IMR-90 (cell line): ENCODE measurements at regions not wholly inside any gene's neighbourhood (a gene's known extent, or its start where the extent isn't known, plus 50 kb on each side); places are given as distances from the start of the nearest gene placed in this dataset.

Experiments used
- ATAC-seq: fragments of 200-7000 bp; cut with Tn5 transposase; 2 replicates; pipeline ENCODE4 v1.9.1; 2020; ENCODE audit warnings: low read depth, mild to moderate bottlenecking, moderate library complexity
- BruUV-seq: library from RNA; stranded (reverse); fragments of 400-500 nt; replicated peaks from 2 replicates; lab custom pipeline; 2021; lab: Mats Ljungman, UMichigan
- CTCF ChIA-PET: fragments of 300-600 bp; formaldehyde crosslinking; extraction: SDS; loops from one replicate; lab custom pipeline; 2021; ENCODE audit warnings: antibody characterized with exemption; lab: Yijun Ruan, JAX
- POLR2A ChIA-PET: fragments of 300-600 bp; sonication (Branson Sonifier 250); formaldehyde crosslinking; loops from one replicate; lab custom pipeline; 2022; ENCODE audit warnings: antibody characterized with exemption; ENCODE audit not compliant: unreplicated experiment; lab: Charles Lee
- DNase-seq: peaks from one replicate; pipeline ENCODE4 v3.0.0; 2013
- H2AFZ ChIP-seq: replicated peaks from 2 replicates; pipeline ENCODE3; 2013; ENCODE audit warnings: low read length, mild to moderate bottlenecking; ENCODE audit not compliant: poor library complexity
- H2AK5ac ChIP-seq: 2 replicates; pipeline ENCODE4 v1.6.1; 2013; ENCODE audit warnings: low read depth, low read length, inconsistent platforms
- H2AK9ac ChIP-seq: replicated peaks from 2 replicates; pipeline ENCODE3; 2013; ENCODE audit warnings: mild to moderate bottlenecking, low read depth, low read length, moderate library complexity; ENCODE audit not compliant: poor library complexity
- H2BK120ac ChIP-seq: 2 replicates; pipeline ENCODE4 v1.6.1; 2013; ENCODE audit warnings: low read depth, low read length, inconsistent platforms
- H2BK15ac ChIP-seq: 3 replicates; pipeline ENCODE4 v1.6.1; 2013; ENCODE audit warnings: low read depth, low read length, inconsistent platforms
- H2BK20ac ChIP-seq: 2 replicates; pipeline ENCODE4 v1.6.1; 2013; ENCODE audit warnings: low read depth, mild to moderate bottlenecking, inconsistent platforms, low read length, moderate library complexity
- H2BK5ac ChIP-seq: 2 replicates; pipeline ENCODE4 v1.6.1; 2013; ENCODE audit warnings: mild to moderate bottlenecking, low read depth, low read length, inconsistent platforms; ENCODE audit not compliant: poor library complexity, severe bottlenecking
- H3K14ac ChIP-seq: replicated peaks from 2 replicates; pipeline ENCODE4 v1.6.1; 2013; ENCODE audit warnings: low read depth, low read length, inconsistent platforms
- H3K18ac ChIP-seq: 2 replicates; pipeline ENCODE4 v1.6.1; 2013; ENCODE audit warnings: low read depth, low read length, control low read depth
- H3K23ac ChIP-seq: 2 replicates; pipeline ENCODE4 v1.6.1; 2013; ENCODE audit warnings: low read depth, low read length, inconsistent platforms
- H3K27ac ChIP-seq: 2 replicates; pipeline ENCODE4 v1.5.1; 2013; ENCODE audit warnings: mild to moderate bottlenecking, control low read depth, low read length; ENCODE audit not compliant: insufficient read depth
- H3K27me3 ChIP-seq: 2 replicates; pipeline ENCODE4 v1.6.1; 2013; ENCODE audit warnings: low read length; ENCODE audit not compliant: control insufficient read depth, insufficient read depth
- H3K36me3 ChIP-seq: 2 replicates; pipeline ENCODE4 v1.6.1; 2013; ENCODE audit warnings: low read length, mixed read lengths; ENCODE audit not compliant: control insufficient read depth, insufficient read depth
- H3K4ac ChIP-seq: 2 replicates; pipeline ENCODE4 v1.6.1; 2013; ENCODE audit warnings: low read depth, low read length, inconsistent platforms
- H3K4me1 ChIP-seq: 2 replicates; pipeline ENCODE4 v1.6.1; 2013; ENCODE audit warnings: low read length, mixed read lengths; ENCODE audit not compliant: control insufficient read depth, insufficient read depth
- H3K4me2 ChIP-seq: 2 replicates; pipeline ENCODE4 v1.6.1; 2013; ENCODE audit warnings: low read depth, mild to moderate bottlenecking, control low read depth, low read length, moderate library complexity
- H3K4me3 ChIP-seq: 2 replicates; pipeline ENCODE4 v1.5.1; 2013; ENCODE audit warnings: low read depth, mild to moderate bottlenecking, control low read depth, low read length, moderate library complexity; ENCODE audit not compliant: insufficient read depth
- H3K56ac ChIP-seq: 2 replicates; pipeline ENCODE4 v1.6.1; 2013; ENCODE audit warnings: low read length, inconsistent platforms; ENCODE audit not compliant: insufficient read depth; ENCODE audit errors: extremely low read depth
- H3K79me1 ChIP-seq, 2 experiments: 2 replicates each; pipeline ENCODE4 v1.6.1; 2013; ENCODE audit warnings: low read length in 2 of 2, inconsistent platforms in 1 of 2, low read depth in 1 of 2
- H3K9ac ChIP-seq: 2 replicates; pipeline ENCODE4 v1.6.1; 2013; ENCODE audit warnings: low read depth, low read length, control low read depth
- H3K9me1 ChIP-seq: 2 replicates; pipeline ENCODE4 v1.6.1; 2013; ENCODE audit warnings: low read length, inconsistent platforms; ENCODE audit not compliant: insufficient read depth
- H3K9me3 ChIP-seq: 2 replicates; pipeline ENCODE4 v1.6.1; 2013; ENCODE audit warnings: low read length; ENCODE audit not compliant: control insufficient read depth, insufficient read depth
- H4K20me1 ChIP-seq: 2 replicates; pipeline ENCODE4 v1.6.1; 2013; ENCODE audit warnings: low read length, inconsistent platforms; ENCODE audit not compliant: insufficient read depth
- H4K5ac ChIP-seq: 2 replicates; pipeline ENCODE4 v1.6.1; 2013; ENCODE audit warnings: mild to moderate bottlenecking, low read depth, low read length, control low read depth
- H4K8ac ChIP-seq, 2 experiments: 2 replicates each; pipeline ENCODE4 v1.6.1; 2013; ENCODE audit warnings: low read depth in 2 of 2, low read length in 2 of 2, control low read depth in 1 of 2, inconsistent platforms in 1 of 2
- H4K91ac ChIP-seq: 2 replicates; pipeline ENCODE4 v1.6.1; 2013; ENCODE audit warnings: low read depth, low read length, inconsistent platforms; ENCODE audit not compliant: insufficient read depth
- NFE2L2 ChIP-seq: fragments of 150-350 bp; IDR thresholded peaks from 2 replicates; pipeline ENCODE4 v1.6.1; 2016; ENCODE audit warnings: low read depth, mild to moderate bottlenecking, low read length
- RAD21 ChIP-seq: IDR thresholded peaks from 2 replicates; pipeline ENCODE4 v1.6.1; 2012; ENCODE audit warnings: low read length, improper control_type of control experiment
- SMC3 ChIP-seq: fragments of 150-350 bp; IDR thresholded peaks from 2 replicates; pipeline ENCODE4 v1.6.1; 2016; ENCODE audit warnings: low read depth, mild to moderate bottlenecking, antibody characterized with exemption, low read length, moderate library complexity
- WGBS, 2 experiments: methylation state at CpG; one replicate each; pipeline versions ENCODE4 v1.1.5 to v1.1.7; 2013; ENCODE audit warnings: missing lambda C conversion rate in 2 of 2; ENCODE audit not compliant: insufficient read length in 1 of 2; ENCODE audit errors: extremely low coverage in 2 of 2; 5-methylcytosine and 5-hydroxymethylcytosine counted together
- dilution Hi-C: fragments of 300-500 bp; cut with HindIII; formaldehyde crosslinking; loops from one replicate; pipeline ENCODE4 v1.14.3; 2018; ENCODE audit warnings: low sequenced_read_pairs; ENCODE audit not compliant: unreplicated experiment
- in situ Hi-C: fragments of 300-500 bp; cut with MboI; formaldehyde crosslinking; loops from 3 replicates; pipeline ENCODE4 v1.14.3; 2019; ENCODE audit warnings: low sequenced_read_pairs, inconsistent platforms, mixed read lengths
- intact Hi-C: fragments of 100-400 bp; cut with micrococcal nuclease; formaldehyde crosslinking; loops from 2 replicates; pipeline ENCODE4 v1.10.0; 2022
- TF ChIP-seq, protein P1 (sequence below): fragments of 150-350 bp; IDR thresholded peaks from 2 replicates; pipeline ENCODE4 v1.6.1; 2017; ENCODE audit warnings: mild to moderate bottlenecking, antibody characterized with exemption, low read length, low read depth
- TF ChIP-seq, protein P2 (sequence below): fragments of 150-350 bp; IDR thresholded peaks from 2 replicates; pipeline ENCODE4 v1.6.1; 2016; ENCODE audit warnings: low read depth, mild to moderate bottlenecking, low read length, moderate library complexity, borderline replicate concordance

DNA sequence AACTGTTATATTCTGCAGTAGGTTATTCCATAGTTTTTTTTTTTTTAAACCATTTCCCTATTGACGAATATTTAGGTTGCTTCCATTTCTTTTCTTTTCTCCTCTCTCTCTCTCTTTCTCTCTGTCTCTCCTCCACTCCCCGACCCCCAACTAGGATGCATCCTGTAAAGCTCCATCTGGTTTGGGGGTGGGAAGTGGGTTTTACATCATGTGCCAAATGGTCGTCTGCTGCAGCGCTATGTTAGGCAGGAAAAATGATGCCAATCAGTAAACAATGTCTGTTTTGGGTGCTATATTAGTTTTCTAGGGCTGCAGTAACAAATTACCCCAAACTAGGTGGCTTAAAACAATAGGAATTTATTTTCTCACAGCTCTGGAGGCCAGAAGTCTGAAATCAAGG, 465.0 kb downstream of the AACS start:
- H3K36me3 ChIP-seq = no peaks in the 10 kb centered on the region
- no CpG with 5 or more reads among the region's 4 CpGs for WGBS, 2 experiments
- H4K91ac ChIP-seq = no peak overlapping the region
- no peaks in the 10 kb centered on the region for H3K27me3 ChIP-seq
- H3K27ac ChIP-seq = no peak overlapping the region
- H3K56ac ChIP-seq = no peak overlapping the region
- H2BK15ac ChIP-seq = no peak overlapping the region
- H2AK9ac ChIP-seq = no peak overlapping the region
- H3K18ac ChIP-seq = no peak overlapping the region
- intact Hi-C loops = no loop called here
- no peak overlapping the region for H2BK20ac ChIP-seq
- H3K14ac ChIP-seq = no peak overlapping the region
- H3K9me1 ChIP-seq = no peaks in the 10 kb centered on the region
- no peak overlapping the region for H3K9ac ChIP-seq
- no peak overlapping the region for H2BK120ac ChIP-seq
- H3K4me3 ChIP-seq = no peak overlapping the region
- in situ Hi-C loops = no loop called here
- H3K9me3 ChIP-seq = peaks cover 29% of the 10 kb centered on the region
- no peak for TF ChIP-seq RAD21
- TF ChIP-seq, protein P1, sequence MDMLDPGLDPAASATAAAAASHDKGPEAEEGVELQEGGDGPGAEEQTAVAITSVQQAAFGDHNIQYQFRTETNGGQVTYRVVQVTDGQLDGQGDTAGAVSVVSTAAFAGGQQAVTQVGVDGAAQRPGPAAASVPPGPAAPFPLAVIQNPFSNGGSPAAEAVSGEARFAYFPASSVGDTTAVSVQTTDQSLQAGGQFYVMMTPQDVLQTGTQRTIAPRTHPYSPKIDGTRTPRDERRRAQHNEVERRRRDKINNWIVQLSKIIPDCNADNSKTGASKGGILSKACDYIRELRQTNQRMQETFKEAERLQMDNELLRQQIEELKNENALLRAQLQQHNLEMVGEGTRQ = no peak
- no peak for TF ChIP-seq NFE2L2
- no peak for TF ChIP-seq SMC3
- TF ChIP-seq, protein P2, sequence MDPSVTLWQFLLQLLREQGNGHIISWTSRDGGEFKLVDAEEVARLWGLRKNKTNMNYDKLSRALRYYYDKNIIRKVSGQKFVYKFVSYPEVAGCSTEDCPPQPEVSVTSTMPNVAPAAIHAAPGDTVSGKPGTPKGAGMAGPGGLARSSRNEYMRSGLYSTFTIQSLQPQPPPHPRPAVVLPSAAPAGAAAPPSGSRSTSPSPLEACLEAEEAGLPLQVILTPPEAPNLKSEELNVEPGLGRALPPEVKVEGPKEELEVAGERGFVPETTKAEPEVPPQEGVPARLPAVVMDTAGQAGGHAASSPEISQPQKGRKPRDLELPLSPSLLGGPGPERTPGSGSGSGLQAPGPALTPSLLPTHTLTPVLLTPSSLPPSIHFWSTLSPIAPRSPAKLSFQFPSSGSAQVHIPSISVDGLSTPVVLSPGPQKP = no peak
- no peak overlapping the region for H2BK5ac ChIP-seq
- BruUV-seq = no TSS peak
- H3K4ac ChIP-seq = no peak overlapping the region
- H3K4me2 ChIP-seq = no peak overlapping the region
- ATAC-seq (no peak), DNase-seq (no peak)
- no peak overlapping the region for H4K5ac ChIP-seq
- H3K79me1 ChIP-seq = no peaks in the 10 kb centered on the region
- no peak overlapping the region for H2AK5ac ChIP-seq
- H4K20me1 ChIP-seq = no peaks in the 10 kb centered on the region
- ChIA-PET CTCF (no interaction called here), POLR2A (no interaction called here)
- H3K23ac ChIP-seq = no peak overlapping the region
- no peak overlapping the region for H2AFZ ChIP-seq
- no peak overlapping the region for H4K8ac ChIP-seq
- dilution Hi-C loops = no loop called here
- H3K4me1 ChIP-seq = no peaks in the 10 kb centered on the region
